GM21528 (cell line): ENCODE measurements at regions not wholly inside any gene's neighbourhood (a gene's known extent, or its start where the extent isn't known, plus 50 kb on each side); places are given as distances from the start of the nearest gene placed in this dataset.
"Not testable (repeated sequence)": the region's sequence is repeated elsewhere in the genome, so short reads cannot be mapped to it uniquely, and the experiment has no call there.

Source experiments
- ATAC-seq: cut with Tn5 transposase; IDR thresholded peaks from one replicate; pipeline ENCODE4 v1.9.1; 2021; ENCODE audit warnings: mild to moderate bottlenecking, moderate library complexity; ENCODE audit not compliant: unreplicated experiment, low FRiP score

- ATAC-seq = no peak
These were observed 51.9 kb upstream of the TBL1XR1 start for GRCh38 chr3:177249203-177249602.

GRCh38 chr3:177250151-177250550 is 52.9 kb upstream of the TBL1XR1 start:
- no peak for ATAC-seq

- no peak for ATAC-seq
These were observed 54.5 kb upstream of the TBL1XR1 start for GRCh38 chr3:177251755-177252154.

GRCh38 chr3:177257006-177257405 is 59.7 kb upstream of the TBL1XR1 start:
- no peak for ATAC-seq

GRCh38 chr3:177257625-177258024 is 60.3 kb upstream of the TBL1XR1 start:
- ATAC-seq = no peak

- no peak for ATAC-seq
These were observed 65.1 kb upstream of the TBL1XR1 start for GRCh38 chr3:177262396-177262795.

GRCh38 chr3:177263615-177264368 is 66.5 kb upstream of the TBL1XR1 start:
- ATAC-seq = no peak

- not testable (repeated sequence) for ATAC-seq
These were observed 74.7 kb upstream of the TBL1XR1 start for GRCh38 chr3:177271811-177272501.

- no peak for ATAC-seq
These were observed 80.7 kb upstream of the TBL1XR1 start for GRCh38 chr3:177278016-177278415.

GRCh38 chr3:177279118-177279815 is 82.0 kb upstream of the TBL1XR1 start:
- ATAC-seq = no peak

GRCh38 chr3:177281292-177282118 is 84.2 kb upstream of the TBL1XR1 start:
- ATAC-seq = no peak

- ATAC-seq = no peak
These were observed 84.9 kb upstream of the TBL1XR1 start for GRCh38 chr3:177282119-177282655.

GRCh38 chr3:177283983-177284382 is 86.7 kb upstream of the TBL1XR1 start:
- ATAC-seq = no peak

- no peak for ATAC-seq
These were observed 87.2 kb upstream of the TBL1XR1 start for GRCh38 chr3:177284383-177284881.

- no peak for ATAC-seq
These were observed 88.8 kb upstream of the TBL1XR1 start for GRCh38 chr3:177286034-177286433.

GRCh38 chr3:177287231-177287630 is 89.9 kb upstream of the TBL1XR1 start:
- ATAC-seq = no peak

- ATAC-seq = no peak
These were observed 93.4 kb upstream of the TBL1XR1 start for GRCh38 chr3:177290633-177291032.

GRCh38 chr3:177294221-177294620 is 96.9 kb upstream of the TBL1XR1 start:
- ATAC-seq = no peak

GRCh38 chr3:177295116-177295515 is 97.8 kb upstream of the TBL1XR1 start:
- no peak for ATAC-seq

GRCh38 chr3:177299250-177299649 is 102.0 kb upstream of the TBL1XR1 start:
- no peak for ATAC-seq
